ENCODE measurements at regions not wholly inside any gene's neighbourhood (a gene's known extent, or its start where the extent isn't known, plus 50 kb on each side); places are given as distances from the start of the nearest gene placed in this dataset.

DNA sequence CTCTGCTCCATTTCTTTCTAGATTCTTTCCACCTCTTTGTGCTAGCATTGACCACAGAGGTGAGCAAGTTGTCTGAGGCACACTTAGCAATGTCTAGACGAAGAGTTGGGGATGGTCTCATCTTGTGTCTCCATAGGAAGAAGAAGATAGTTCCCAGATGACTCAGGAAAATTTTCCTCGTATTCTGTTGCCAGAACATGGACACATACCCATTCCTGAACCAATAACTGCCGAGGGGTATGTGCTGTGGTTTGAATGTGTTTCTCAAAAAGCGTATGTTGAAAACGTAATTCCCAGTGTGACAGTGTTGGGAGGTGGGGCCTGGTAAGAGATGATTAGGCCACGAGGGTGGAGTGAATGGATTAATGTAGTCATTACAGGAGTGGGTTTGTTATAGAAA, 107.5 kb upstream of the GALNT15 start:
- TF ChIP-seq POLR2AphosphoS5 (IDR thresholded peaks at IDR 0.05; ENCODE audit: low read depth, low read length) (no peak), POLR2A (IDR thresholded peaks at IDR 0.05; ENCODE audit: low read depth, low read length) (no peak)
